ENCODE measurements at regions not wholly inside any gene's neighbourhood (a gene's known extent, or its start where the extent isn't known, plus 50 kb on each side); places are given as distances from the start of the nearest gene placed in this dataset.

- Histone ChIP-seq H3K9me3 (replicated peaks; ENCODE audit: control insufficient read depth, insufficient read depth, low read length) (no peaks in the 10 kb centered on the region), H3K79me2 (ENCODE audit: control insufficient read depth, insufficient read depth, low read length) (no peaks in the 10 kb centered on the region), H3K36me3 (ENCODE audit: control insufficient read depth in 2 of 2, extremely low read depth in 1 of 2, insufficient read depth in 2 of 2, low read length in 2 of 2) (no peaks in the 10 kb centered on the region), H3K9ac (replicated peaks; ENCODE audit: extremely low read depth, insufficient read depth, low read length) (no peak overlapping the region), H3K4me1 (ENCODE audit: control insufficient read depth, extremely low read depth, insufficient read depth, low read length) (no peaks in the 10 kb centered on the region), H2AFZ (ENCODE audit: low read depth, low read length) (no peak overlapping the region), H3K4me2 (ENCODE audit: insufficient read depth, low read length) (no peak overlapping the region), H3K27me3 (ENCODE audit: control insufficient read depth in 2 of 2, insufficient read depth in 2 of 2, low read length in 2 of 2) (no peaks in the 10 kb centered on the region), H4K20me1 (replicated peaks; ENCODE audit: control insufficient read depth, extremely low read depth, insufficient read depth, low read length) (no peaks in the 10 kb centered on the region), H3K4me3 (replicated peaks in 1 of 3; ENCODE audit: insufficient read depth in 1 of 3, low read depth in 1 of 3, low read length in 3 of 3) (no peak overlapping the region), H3K27ac (ENCODE audit: insufficient read depth, low read depth, low read length) (no peak overlapping the region), H3K9me1 (replicated peaks; ENCODE audit: control insufficient read depth, extremely low read depth, insufficient read depth, low read length) (no peaks in the 10 kb centered on the region)
- dilution Hi-C loops (cut with MboI; ENCODE audit: extremely low pct_ligation_motif_present, low sequenced_read_pairs), result no loop called here
- ChIA-PET CTCF (no interaction called here), POLR2A (no interaction called here)
- intact Hi-C loops (cut with micrococcal nuclease), result no loop called here
- DNase-seq (ENCODE audit: low read depth, low spot score) (no peak), FAIRE-seq (no peak)
- no TSS peak for BruUV-seq (replicated peaks)
- TF ChIP-seq JUN (IDR thresholded peaks at IDR 0.05; ENCODE audit: borderline replicate concordance, insufficient read depth, insufficient read length, low read depth) (no peak), GATA2 (IDR thresholded peaks at IDR 0.05; ENCODE audit: insufficient read depth, insufficient read length, low read depth, low read length) (no peak), MYC (IDR thresholded peaks at IDR 0.05; ENCODE audit: low read depth, low read length) (no peak), CTCF (IDR thresholded peaks at IDR 0.05; ENCODE audit: extremely low read depth in 1 of 2, insufficient read depth in 1 of 2, low read depth in 1 of 2, low read length in 2 of 2) (no peak), EZH2 (IDR thresholded peaks at IDR 0.05; ENCODE audit: borderline replicate concordance, low read depth, low read length, severe bottlenecking) (no peak), MAX (IDR thresholded peaks at IDR 0.05; ENCODE audit: insufficient read depth, insufficient read length) (no peak), FOS (IDR thresholded peaks at IDR 0.05; ENCODE audit: borderline replicate concordance, insufficient read depth, low read length) (no peak), POLR2A (IDR thresholded peaks at IDR 0.05; ENCODE audit: low read depth, low read length) (no peak), POLR2AphosphoS5 (IDR thresholded peaks at IDR 0.05; ENCODE audit: insufficient read depth, low read depth, low read length) (no peak)
Observed at GRCh38 chr14:46215801-46216200, 435.8 kb downstream of the RPL10L start.
